Activated T-cell treated with anti-CD3 and anti-CD28 coated beads, Interleukin-2, amount 50 U/mL, for 24 hours (primary cell): ENCODE measurements at regions not wholly inside any gene's neighbourhood (a gene's known extent, or its start where the extent isn't known, plus 50 kb on each side); places are given as distances from the start of the nearest gene placed in this dataset.
"Not testable (repeated sequence)": the region's sequence is repeated elsewhere in the genome, so short reads cannot be mapped to it uniquely, and the experiment has no call there.

ENCODE experiments used
- DNase-seq: peaks from one replicate; pipeline ENCODE4 v3.0.0-alpha.2; 2020
- H3K27ac Mint-ChIP-seq: 2 replicates; pipeline ENCODE4 v1.8.0; 2020; ENCODE audit warnings: mild to moderate bottlenecking, mixed read lengths
- H3K27me3 Mint-ChIP-seq: 2 replicates; pipeline ENCODE4 v1.8.0; 2020; ENCODE audit warnings: mixed read lengths
- H3K36me3 Mint-ChIP-seq: 2 replicates; pipeline ENCODE4 v1.8.0; 2020; ENCODE audit warnings: low read depth, mixed read lengths
- H3K4me1 Mint-ChIP-seq: 2 replicates; pipeline ENCODE4 v1.8.0; 2020; ENCODE audit warnings: low read depth, mixed read lengths
- H3K4me3 Mint-ChIP-seq: 2 replicates; pipeline ENCODE4 v1.8.0; 2020; ENCODE audit warnings: mild to moderate bottlenecking, moderate library complexity, mixed read lengths
- H3K9me3 Mint-ChIP-seq: 2 replicates; pipeline ENCODE4 v1.8.0; 2020; ENCODE audit warnings: mixed read lengths

GRCh38 chr16:58847902-58848661, 114.0 kb upstream of the GOT2 start:
- Mint-ChIP-seq H3K36me3 (no peaks in the 10 kb centered on the region), H3K27me3 (no peaks in the 10 kb centered on the region), H3K27ac (no peak overlapping the region), H3K4me3 (no peak overlapping the region), H3K4me1 (no peaks in the 10 kb centered on the region), H3K9me3 (peaks cover 3% of the 10 kb centered on the region)
- DNase-seq: no peak

- H3K27me3 Mint-ChIP-seq, H3K9me3 Mint-ChIP-seq, H3K27ac Mint-ChIP-seq, H3K36me3 Mint-ChIP-seq, DNase-seq, H3K4me3 Mint-ChIP-seq, H3K4me1 Mint-ChIP-seq: not testable (repeated sequence)
Measured at GRCh38 chr16:58846226-58846625, 112.1 kb upstream of the GOT2 start.

GRCh38 chr16:58843675-58844074, 109.6 kb upstream of the GOT2 start:
- Mint-ChIP-seq H3K4me3 (no peak overlapping the region), H3K27ac (no peak overlapping the region), H3K27me3 (no peaks in the 10 kb centered on the region), H3K9me3 (peaks cover 3% of the 10 kb centered on the region), H3K36me3 (no peaks in the 10 kb centered on the region), H3K4me1 (no peaks in the 10 kb centered on the region)
- DNase-seq: no peak

GRCh38 chr16:58842746-58843145, 108.6 kb upstream of the GOT2 start:
- Mint-ChIP-seq H3K4me3 (no peak overlapping the region), H3K27ac (no peak overlapping the region), H3K27me3 (peaks cover 3% of the 10 kb centered on the region), H3K36me3 (no peaks in the 10 kb centered on the region), H3K9me3 (peaks cover 3% of the 10 kb centered on the region), H3K4me1 (no peaks in the 10 kb centered on the region)
- DNase-seq: no peak

- no peaks in the 10 kb centered on the region for H3K36me3 Mint-ChIP-seq
- DNase-seq: no peak
- no peak overlapping the region for H3K27ac Mint-ChIP-seq
- H3K27me3 Mint-ChIP-seq: peaks cover 3% of the 10 kb centered on the region
- no peaks in the 10 kb centered on the region for H3K4me1 Mint-ChIP-seq
- no peak overlapping the region for H3K4me3 Mint-ChIP-seq
- peaks cover 2% of the 10 kb centered on the region for H3K9me3 Mint-ChIP-seq
Measured at GRCh38 chr16:58842156-58842555, 108.0 kb upstream of the GOT2 start.

- Mint-ChIP-seq H3K4me3 (no peak overlapping the region), H3K27me3 (peaks cover 19% of the 10 kb centered on the region), H3K27ac (no peak overlapping the region), H3K36me3 (no peaks in the 10 kb centered on the region), H3K9me3 (no peaks in the 10 kb centered on the region), H3K4me1 (peaks cover 1% of the 10 kb centered on the region)
- no peak for DNase-seq
Measured at GRCh38 chr16:58837950-58838349, 103.8 kb upstream of the GOT2 start.

- H3K27me3 Mint-ChIP-seq: peaks cover 19% of the 10 kb centered on the region
- H3K36me3 Mint-ChIP-seq: no peaks in the 10 kb centered on the region
- no peak overlapping the region for H3K27ac Mint-ChIP-seq
- peaks cover 1% of the 10 kb centered on the region for H3K4me1 Mint-ChIP-seq
- no peaks in the 10 kb centered on the region for H3K9me3 Mint-ChIP-seq
- DNase-seq: no peak
- no peak overlapping the region for H3K4me3 Mint-ChIP-seq
Measured at GRCh38 chr16:58836427-58836826, 102.3 kb upstream of the GOT2 start.

- Mint-ChIP-seq H3K4me1 (peaks cover 1% of the 10 kb centered on the region), H3K36me3 (no peaks in the 10 kb centered on the region), H3K27ac (no peak overlapping the region), H3K27me3 (peaks cover 16% of the 10 kb centered on the region), H3K9me3 (no peaks in the 10 kb centered on the region), H3K4me3 (no peak overlapping the region)
- no peak for DNase-seq
Measured at GRCh38 chr16:58832386-58832895, 98.3 kb upstream of the GOT2 start.

- H3K27me3 Mint-ChIP-seq: peaks cover 16% of the 10 kb centered on the region
- no peak overlapping the region for H3K4me3 Mint-ChIP-seq
- no peaks in the 10 kb centered on the region for H3K4me1 Mint-ChIP-seq
- H3K27ac Mint-ChIP-seq: no peak overlapping the region
- no peaks in the 10 kb centered on the region for H3K9me3 Mint-ChIP-seq
- no peaks in the 10 kb centered on the region for H3K36me3 Mint-ChIP-seq
- DNase-seq: no peak
Measured at GRCh38 chr16:58831386-58831785, 97.3 kb upstream of the GOT2 start.

- Mint-ChIP-seq H3K4me1 (no peaks in the 10 kb centered on the region), H3K36me3 (no peaks in the 10 kb centered on the region), H3K27me3 (peaks cover under 1% of the 10 kb centered on the region), H3K4me3 (no peak overlapping the region), H3K9me3 (no peaks in the 10 kb centered on the region), H3K27ac (no peak overlapping the region)
- DNase-seq: no peak
Measured at GRCh38 chr16:58828901-58829545, 94.9 kb upstream of the GOT2 start.

- Mint-ChIP-seq H3K9me3 (no peaks in the 10 kb centered on the region), H3K27ac (no peak overlapping the region), H3K4me3 (no peak overlapping the region)
Measured at GRCh38 chr16:58824201-58824600, 90.1 kb upstream of the GOT2 start.

GRCh38 chr16:58821886-58822285, 87.8 kb upstream of the GOT2 start:
- peaks cover 4% of the 10 kb centered on the region for H3K27me3 Mint-ChIP-seq
- H3K4me3 Mint-ChIP-seq: no peak overlapping the region
- H3K9me3 Mint-ChIP-seq: no peaks in the 10 kb centered on the region
- no peak overlapping the region for H3K27ac Mint-ChIP-seq
- no peaks in the 10 kb centered on the region for H3K36me3 Mint-ChIP-seq
- DNase-seq: no peak
- H3K4me1 Mint-ChIP-seq: no peaks in the 10 kb centered on the region

More at GRCh38 chr16:58824201-58824600, 90.1 kb upstream of the GOT2 start:
- Mint-ChIP-seq H3K4me1 (no peaks in the 10 kb centered on the region), H3K27me3 (peaks cover 2% of the 10 kb centered on the region), H3K36me3 (no peaks in the 10 kb centered on the region)
- no peak for DNase-seq

GRCh38 chr16:58820411-58820810, 86.3 kb upstream of the GOT2 start:
- peaks cover 4% of the 10 kb centered on the region for H3K27me3 Mint-ChIP-seq
- no peaks in the 10 kb centered on the region for H3K4me1 Mint-ChIP-seq
- H3K9me3 Mint-ChIP-seq: no peaks in the 10 kb centered on the region
- no peaks in the 10 kb centered on the region for H3K36me3 Mint-ChIP-seq
- H3K27ac Mint-ChIP-seq: no peak overlapping the region
- no peak overlapping the region for H3K4me3 Mint-ChIP-seq
- DNase-seq: no peak

GRCh38 chr16:58815181-58815888, 81.2 kb upstream of the GOT2 start:
- Mint-ChIP-seq H3K4me3 (no peak overlapping the region), H3K36me3 (no peaks in the 10 kb centered on the region), H3K9me3 (no peaks in the 10 kb centered on the region), H3K27ac (no peak overlapping the region), H3K4me1 (peaks cover 6% of the 10 kb centered on the region), H3K27me3 (peaks cover 12% of the 10 kb centered on the region)
- DNase-seq: no peak

GRCh38 chr16:58814348-58814801, 80.3 kb upstream of the GOT2 start:
- Mint-ChIP-seq H3K27me3 (peaks cover 12% of the 10 kb centered on the region), H3K27ac (no peak overlapping the region), H3K9me3 (no peaks in the 10 kb centered on the region), H3K36me3 (no peaks in the 10 kb centered on the region), H3K4me1 (peaks cover 6% of the 10 kb centered on the region), H3K4me3 (peak overlapping the region; percentile 59)
- peak; percentile 49 for DNase-seq
